NCI-H774 (cell line): ENCODE measurements at regions not wholly inside any gene's neighbourhood (a gene's known extent, or its start where the extent isn't known, plus 50 kb on each side); places are given as distances from the start of the nearest gene placed in this dataset.
"Not testable (repeated sequence)": the region's sequence is repeated elsewhere in the genome, so short reads cannot be mapped to it uniquely, and the experiment has no call there.

Experiments
- DNase-seq: peaks from one replicate; lab custom pipeline; 2025; lab: John Stamatoyannopoulos, UW

- DNase-seq = no peak
These were observed 281.0 kb upstream of the PCDH20 start for GRCh38 chr13:61696676-61697075.

- no peak for DNase-seq
These were observed 279.5 kb upstream of the PCDH20 start for GRCh38 chr13:61695147-61695546.

DNA sequence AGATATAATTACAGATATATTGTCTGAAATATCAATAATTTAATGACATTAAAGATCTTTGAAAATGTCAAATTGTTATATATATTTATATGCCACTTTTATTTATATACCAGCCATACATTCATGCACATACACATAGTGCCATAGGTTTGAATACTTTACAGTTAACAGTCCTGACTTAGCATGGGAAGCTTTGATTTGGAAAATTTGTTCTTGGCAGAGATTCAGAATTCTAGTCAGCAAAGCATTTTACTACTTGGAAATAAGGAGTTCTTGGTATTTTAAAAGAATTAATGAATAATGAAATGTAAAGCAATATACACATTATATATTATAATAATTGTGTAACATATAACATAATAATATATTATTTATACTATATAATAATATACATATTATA is 277.0 kb upstream of the PCDH20 start:
- no peak for DNase-seq

- DNase-seq = no peak
These were observed 270.0 kb upstream of the PCDH20 start for GRCh38 chr13:61685682-61686012.

GRCh38 chr13:61684976-61685681 is 269.5 kb upstream of the PCDH20 start:
- no peak for DNase-seq

- no peak for DNase-seq
These were observed 257.1 kb upstream of the PCDH20 start for GRCh38 chr13:61672756-61673155.

GRCh38 chr13:61670384-61671161 is 254.9 kb upstream of the PCDH20 start:
- DNase-seq = no peak

DNA sequence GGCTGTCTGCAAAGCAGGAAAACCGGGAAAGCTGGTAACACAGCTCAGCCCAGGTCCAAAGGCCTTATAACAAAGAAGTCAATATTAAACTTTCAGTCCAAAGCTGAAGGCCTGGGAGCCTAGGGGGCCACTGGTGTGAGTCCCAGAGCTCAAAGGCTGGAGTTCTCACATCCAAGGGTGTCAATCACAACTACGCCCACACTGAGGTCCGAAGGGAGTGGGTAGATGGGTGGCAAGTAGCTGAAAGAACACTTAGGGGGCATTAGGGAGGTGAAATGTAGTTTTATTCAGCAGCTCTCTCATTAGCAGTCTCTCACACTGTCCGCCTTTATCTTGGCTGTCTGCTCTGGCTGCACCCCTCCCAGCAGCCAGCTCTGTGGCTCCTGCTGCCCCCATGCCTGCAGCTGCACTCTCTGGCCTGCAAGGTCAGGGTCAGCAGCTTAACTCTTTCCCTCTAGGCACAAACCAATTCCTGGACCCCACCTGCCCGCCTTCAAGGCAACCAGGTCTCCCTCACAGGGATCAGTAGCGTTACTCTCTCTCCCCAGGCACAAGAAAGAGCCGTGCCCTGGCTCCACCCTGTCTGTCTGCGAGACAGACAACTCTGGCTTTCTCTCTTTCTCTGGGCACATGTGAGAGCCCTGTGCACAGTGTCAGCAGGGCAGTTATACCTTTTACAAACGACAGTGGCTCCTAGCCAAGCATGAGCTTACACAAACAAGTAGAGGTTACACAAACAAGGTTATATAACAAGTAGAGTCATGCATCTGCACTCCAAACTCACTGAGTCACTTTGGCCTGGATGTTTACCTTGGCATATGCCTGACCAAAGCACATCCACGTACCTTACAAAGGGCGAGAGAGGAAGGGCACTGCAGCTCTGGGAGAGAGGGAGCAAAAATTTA is 249.4 kb upstream of the PCDH20 start:
- DNase-seq = peak; percentile 23

GRCh38 chr13:61654481-61654880 is 238.8 kb upstream of the PCDH20 start:
- DNase-seq = no peak

DNA sequence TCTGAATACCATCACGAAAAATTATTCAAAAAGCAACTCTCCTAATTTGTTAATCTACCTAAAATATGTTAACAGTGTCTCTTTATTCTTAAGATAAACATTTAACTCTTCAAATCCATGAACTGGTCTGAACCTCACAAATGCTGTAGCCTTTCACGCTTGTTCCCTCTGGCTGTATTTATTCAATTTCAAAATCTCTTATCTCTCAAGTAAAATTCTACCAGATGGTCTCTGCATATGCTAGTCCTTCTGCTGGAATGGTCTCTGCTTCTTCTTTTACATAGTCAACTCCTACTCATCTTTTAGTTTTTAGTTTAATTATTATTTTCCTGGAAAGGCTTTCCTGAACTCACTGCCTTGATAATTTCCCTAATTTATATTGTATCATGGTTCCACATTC is 232.9 kb upstream of the PCDH20 start:
- DNase-seq = no peak

DNA sequence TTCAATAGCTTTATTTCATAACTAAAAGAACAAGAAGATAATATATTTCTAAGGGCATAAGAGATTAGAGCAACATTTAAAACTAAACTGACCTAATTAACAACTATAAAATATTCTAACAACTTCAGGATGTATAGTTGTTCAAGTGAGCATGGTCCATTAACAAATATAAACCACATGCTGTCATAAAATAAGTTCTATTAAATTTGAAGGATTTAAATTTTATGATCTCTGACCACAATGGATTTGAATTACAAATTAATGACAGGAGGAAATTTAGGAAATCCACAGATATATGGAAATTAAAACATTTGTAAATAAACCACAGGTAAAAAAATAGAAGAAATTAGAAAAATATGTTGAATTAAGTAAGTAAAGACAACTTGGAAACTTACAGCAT is 196.5 kb upstream of the PCDH20 start:
- DNase-seq = no peak

GRCh38 chr13:61608138-61608537 is 192.5 kb upstream of the PCDH20 start:
- no peak for DNase-seq

GRCh38 chr13:61600360-61601033 is 184.8 kb upstream of the PCDH20 start:
- no peak for DNase-seq

DNA sequence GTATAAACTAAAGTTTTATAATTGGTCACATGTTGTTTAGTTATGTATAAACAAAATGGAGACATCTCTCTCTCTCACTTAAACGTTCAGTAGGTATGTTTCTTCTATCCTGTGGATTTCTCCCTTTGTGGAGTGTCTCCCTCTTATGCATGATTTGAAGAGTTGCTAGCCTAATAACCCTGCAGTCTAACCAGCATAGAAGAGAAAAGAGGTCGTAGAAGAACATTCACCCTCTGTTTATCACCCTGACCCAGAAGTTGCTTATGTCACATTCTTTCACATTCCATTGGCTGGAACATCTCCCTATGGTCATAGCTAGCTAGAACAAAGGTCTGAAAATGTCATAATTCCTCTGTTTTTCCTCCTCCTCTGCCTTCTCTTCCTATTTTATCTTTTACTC is 176.8 kb upstream of the PCDH20 start:
- no peak for DNase-seq

DNA sequence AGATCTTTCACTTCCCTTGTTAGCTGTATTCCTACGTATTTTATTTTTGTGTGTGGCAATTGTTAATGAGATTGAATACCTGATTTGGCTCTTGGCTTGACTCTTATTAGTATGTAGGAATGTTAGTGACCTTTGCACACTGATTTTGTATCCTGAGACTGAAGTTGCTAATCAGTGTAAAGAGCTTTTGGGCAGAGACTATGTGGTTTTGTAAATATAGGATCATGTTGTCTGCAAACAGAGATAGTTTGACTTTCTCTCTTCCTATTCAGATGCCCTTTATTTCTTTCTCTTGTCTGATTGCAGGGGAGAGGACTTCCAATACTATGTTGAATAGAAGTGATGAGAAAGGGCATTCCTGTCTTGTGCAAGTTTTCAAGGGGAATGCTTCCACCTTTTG is 160.3 kb upstream of the PCDH20 start:
- DNase-seq = no peak

GRCh38 chr13:61563645-61564044 is 148.0 kb upstream of the PCDH20 start:
- no peak for DNase-seq

- no peak for DNase-seq
These were observed 131.3 kb upstream of the PCDH20 start for GRCh38 chr13:61546911-61547310.

DNA sequence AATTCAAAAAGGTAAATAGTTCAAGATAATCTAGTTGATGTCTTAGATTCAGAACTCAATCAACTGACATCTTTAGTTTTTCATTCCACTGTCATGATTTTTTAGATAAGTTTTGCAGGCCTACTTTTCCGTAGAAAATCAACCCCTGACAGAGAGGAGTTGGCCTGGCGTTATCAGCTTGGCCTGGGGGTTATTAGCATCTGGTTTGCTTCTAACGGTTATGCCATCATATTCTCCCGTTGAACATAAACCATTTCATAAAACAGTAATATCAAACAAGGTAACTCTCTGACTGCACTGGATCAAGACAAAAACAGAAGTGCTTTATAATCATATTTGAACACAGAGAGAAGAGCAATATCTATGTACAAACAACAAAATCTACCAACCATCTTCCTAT is 130.8 kb upstream of the PCDH20 start:
- no peak for DNase-seq

- DNase-seq = no peak
These were observed 120.8 kb upstream of the PCDH20 start for GRCh38 chr13:61536433-61536832.

- no peak for DNase-seq
These were observed 115.9 kb upstream of the PCDH20 start for GRCh38 chr13:61531383-61532065.

GRCh38 chr13:61519214-61519613 is 103.6 kb upstream of the PCDH20 start:
- not testable (repeated sequence) for DNase-seq

DNA sequence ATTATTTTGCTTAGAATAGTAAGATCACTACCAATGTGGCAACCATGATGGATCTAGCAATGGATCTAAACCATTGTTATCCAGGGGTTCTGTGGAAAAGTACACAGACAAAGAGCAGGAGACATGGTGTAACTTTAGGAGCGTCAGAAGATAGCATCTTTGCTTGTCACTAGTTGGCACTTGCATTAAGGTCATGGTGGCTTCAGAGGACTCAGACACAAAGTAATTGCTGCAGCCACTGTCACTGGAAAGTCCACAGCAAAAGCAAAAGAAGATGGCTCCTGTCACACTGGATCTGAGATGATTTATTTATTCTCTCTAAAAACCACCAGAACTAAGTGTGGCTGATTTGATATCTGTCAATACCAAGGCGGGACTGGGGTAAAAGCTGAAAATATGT is 93.3 kb upstream of the PCDH20 start:
- no peak for DNase-seq
